Upper lobe of left lung (tissue), 6 donors: ENCODE measurements at regions not wholly inside any gene's neighbourhood (a gene's known extent, or its start where the extent isn't known, plus 50 kb on each side); places are given as distances from the start of the nearest gene placed in this dataset.

ENCODE experiments used
- ATAC-seq, 2 donors: fragments of 200-7000 bp; cut with Tn5 transposase; one replicate each; pipeline ENCODE4 v1.9.1; 2022; ENCODE audit warnings: mild to moderate bottlenecking in 2 of 2, moderate library complexity in 2 of 2; ENCODE audit not compliant: low FRiP score in 2 of 2
- DNase-seq, 2 donors: peaks; one replicate each; pipeline ENCODE4 v3.0.0-alpha.2; 2019 to 2020
- H3K27ac ChIP-seq, 4 donors: fragments of 200-600 bp; sonication (generic); one replicate each; pipeline ENCODE4 v1.5.1; 2016 to 2019
- H3K27me3 ChIP-seq, 4 donors: fragments of 200-600 bp; sonication (generic); one replicate each; pipeline ENCODE4 v1.5.1; 2017 to 2019
- H3K36me3 ChIP-seq, 4 donors: fragments of 200-600 bp; sonication (generic); one replicate each; pipeline ENCODE4 v1.5.1; 2016 to 2019
- H3K4me1 ChIP-seq, 4 donors: fragments of 200-600 bp; sonication (generic); one replicate each; pipeline ENCODE4 v1.5.1; 2018 to 2019
- H3K4me3 ChIP-seq, 4 donors: fragments of 200-600 bp; sonication (generic); one replicate each; pipeline ENCODE4 v1.5.1; 2017 to 2019; ENCODE audit warnings: mild to moderate bottlenecking in 2 of 4, moderate library complexity in 1 of 4
- H3K9me3 ChIP-seq, 4 donors: fragments of 200-600 bp; sonication (generic); one replicate each; pipeline ENCODE4 v1.5.1; 2018 to 2019
- EP300 ChIP-seq, 4 donors: sonication (generic); formaldehyde crosslinking; IDR thresholded peaks; one replicate each; pipeline ENCODE4 v1.5.1; 2017; ENCODE audit warnings: antibody characterized with exemption in 4 of 4, control low read depth in 2 of 4
- POLR2A ChIP-seq, 4 donors: fragments of 450-650 bp; IDR thresholded peaks; one replicate each; pipeline ENCODE4 v1.5.1; 2016 to 2017; ENCODE audit warnings: antibody characterized with exemption in 4 of 4, mild to moderate bottlenecking in 2 of 4
- POLR2AphosphoS5 ChIP-seq, 2 donors: sonication (generic); formaldehyde crosslinking; IDR thresholded peaks; one replicate each; pipeline ENCODE4 v1.5.1; 2017; ENCODE audit warnings: antibody characterized with exemption in 2 of 2
- WGBS, 2 donors: methylation state at CpG; one replicate each; pipeline ENCODE4 v1.1.5; 2017 to 2018; 5-methylcytosine and 5-hydroxymethylcytosine counted together
- TF ChIP-seq, protein P1 (sequence below), 6 experiments: fragments of 450-650 bp in 4 of 6; fragments of 200-600 bp in 2 of 6; sonication (generic) in 2 of 6; IDR thresholded peaks; one replicate each; pipeline ENCODE4 v1.5.1; 2016 to 2019; ENCODE audit warnings: antibody characterized with exemption in 6 of 6
- donor health status: DM: no; HTN: no; CAD: no; lungs with moderate emphysema.
- donor health status: DM: no; HTN: yes; CAD: no; lungs with severe emphysema.

DNA sequence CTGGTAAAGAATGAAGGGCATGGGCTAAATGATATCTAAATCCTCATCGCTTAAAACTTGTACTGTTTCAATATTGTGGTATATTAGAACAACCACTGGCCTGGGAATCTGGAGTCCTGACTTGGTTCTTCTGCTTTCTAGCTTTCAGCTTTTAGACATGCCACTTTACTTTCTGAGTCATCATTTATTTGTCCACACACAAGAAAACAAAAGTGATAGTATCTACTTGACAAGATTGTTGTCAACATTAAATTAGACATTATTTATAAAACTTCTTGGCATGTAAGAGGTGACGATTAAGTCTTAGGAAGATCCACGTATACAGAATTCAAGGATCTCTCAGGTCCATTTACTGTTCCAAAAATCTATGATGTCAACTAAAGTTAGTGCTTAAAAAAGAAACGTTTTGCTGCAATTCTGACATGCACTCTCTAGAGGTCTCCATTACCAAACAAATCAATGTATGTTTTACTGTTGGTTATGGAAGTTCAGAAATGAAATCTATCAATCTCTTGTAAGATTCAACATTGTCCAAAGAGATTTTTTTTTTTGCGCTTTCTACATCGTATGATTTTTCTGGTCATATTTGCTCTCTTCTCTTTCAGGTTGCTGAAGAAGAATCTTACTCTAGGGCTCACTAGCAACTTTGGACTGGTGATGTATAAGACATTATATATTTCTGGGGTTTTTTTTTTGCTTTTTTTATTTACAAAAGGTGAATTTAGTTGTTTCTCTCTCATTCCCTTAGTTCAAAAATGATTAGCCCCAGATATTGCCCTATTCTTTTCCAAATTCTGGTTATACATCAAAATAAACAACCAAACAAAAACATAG lies 53.6 kb upstream of the DYNC1I1 start:
- DNase-seq: no peak
- Histone ChIP-seq H3K4me3 (no peak overlapping the region), H3K27me3 (no peaks in the 10 kb centered on the region), H3K27ac (no peak overlapping the region), H3K9me3 (no peaks in the 10 kb centered on the region), H3K36me3 (no peaks in the 10 kb centered on the region), H3K4me1 (no peaks in the 10 kb centered on the region)
- TF ChIP-seq POLR2AphosphoS5 (IDR thresholded peaks at IDR 0.05) (no peak), EP300 (IDR thresholded peaks at IDR 0.05) (no peak), POLR2A (IDR thresholded peaks at IDR 0.05) (no peak)
- TF ChIP-seq, protein P1, sequence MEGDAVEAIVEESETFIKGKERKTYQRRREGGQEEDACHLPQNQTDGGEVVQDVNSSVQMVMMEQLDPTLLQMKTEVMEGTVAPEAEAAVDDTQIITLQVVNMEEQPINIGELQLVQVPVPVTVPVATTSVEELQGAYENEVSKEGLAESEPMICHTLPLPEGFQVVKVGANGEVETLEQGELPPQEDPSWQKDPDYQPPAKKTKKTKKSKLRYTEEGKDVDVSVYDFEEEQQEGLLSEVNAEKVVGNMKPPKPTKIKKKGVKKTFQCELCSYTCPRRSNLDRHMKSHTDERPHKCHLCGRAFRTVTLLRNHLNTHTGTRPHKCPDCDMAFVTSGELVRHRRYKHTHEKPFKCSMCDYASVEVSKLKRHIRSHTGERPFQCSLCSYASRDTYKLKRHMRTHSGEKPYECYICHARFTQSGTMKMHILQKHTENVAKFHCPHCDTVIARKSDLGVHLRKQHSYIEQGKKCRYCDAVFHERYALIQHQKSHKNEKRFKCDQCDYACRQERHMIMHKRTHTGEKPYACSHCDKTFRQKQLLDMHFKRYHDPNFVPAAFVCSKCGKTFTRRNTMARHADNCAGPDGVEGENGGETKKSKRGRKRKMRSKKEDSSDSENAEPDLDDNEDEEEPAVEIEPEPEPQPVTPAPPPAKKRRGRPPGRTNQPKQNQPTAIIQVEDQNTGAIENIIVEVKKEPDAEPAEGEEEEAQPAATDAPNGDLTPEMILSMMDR (IDR thresholded peaks at IDR 0.05): no peak
- ATAC-seq: no peak
- WGBS, 2 donors: 58 to 59% methylated on average over 6 of the region's 6 CpGs

DNA sequence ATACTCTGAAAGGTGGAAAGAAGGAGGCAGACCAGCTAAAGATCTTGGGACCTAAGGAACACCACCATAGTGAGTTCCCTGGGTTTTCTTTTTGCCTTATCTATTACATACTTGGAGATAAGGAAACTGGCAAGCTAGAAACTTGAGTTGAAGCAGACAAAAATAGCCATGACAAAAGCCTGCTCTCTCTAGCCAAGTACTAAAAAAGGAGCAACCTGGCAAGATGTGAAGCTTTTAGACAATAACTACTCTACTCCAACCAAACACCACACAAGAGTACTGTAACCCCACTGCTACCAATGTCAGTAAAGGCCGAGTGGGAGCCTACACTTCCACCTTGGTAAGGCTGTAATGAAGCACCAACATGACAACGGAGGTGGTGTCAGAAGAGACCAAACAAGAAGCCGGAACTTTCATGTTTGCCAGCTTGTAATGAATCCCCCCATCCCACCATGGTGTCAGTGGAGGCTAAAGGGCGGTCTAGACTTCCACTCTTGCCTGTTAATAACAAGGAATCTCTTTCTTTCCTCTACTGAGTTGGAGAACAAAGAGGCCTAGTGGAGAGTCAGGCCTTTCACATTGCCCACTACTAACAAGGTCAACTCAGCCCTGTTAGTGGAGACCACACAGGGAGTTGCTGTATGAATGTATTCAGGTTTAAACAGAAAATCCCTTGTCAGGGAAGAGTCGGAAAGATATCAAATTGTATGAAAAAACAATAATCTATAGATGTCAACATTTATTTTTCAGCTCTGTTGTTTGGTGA lies 55.8 kb upstream of the DYNC1I1 start:
- no peak for DNase-seq
- TF ChIP-seq POLR2AphosphoS5 (IDR thresholded peaks at IDR 0.05) (no peak), EP300 (IDR thresholded peaks at IDR 0.05) (no peak), POLR2A (IDR thresholded peaks at IDR 0.05) (no peak)
- TF ChIP-seq, protein P1 (IDR thresholded peaks at IDR 0.05): no peak
- 73 to 94% methylated on average over 5 of the region's 5 CpGs for WGBS, 2 donors
- H3K27ac ChIP-seq: no peak overlapping the region
- no peaks in the 10 kb centered on the region for H3K9me3 ChIP-seq
- H3K4me1 ChIP-seq: no peaks in the 10 kb centered on the region
- no peak for ATAC-seq
- H3K36me3 ChIP-seq: no peaks in the 10 kb centered on the region
- no peak overlapping the region for H3K4me3 ChIP-seq
- no peaks in the 10 kb centered on the region for H3K27me3 ChIP-seq

DNA sequence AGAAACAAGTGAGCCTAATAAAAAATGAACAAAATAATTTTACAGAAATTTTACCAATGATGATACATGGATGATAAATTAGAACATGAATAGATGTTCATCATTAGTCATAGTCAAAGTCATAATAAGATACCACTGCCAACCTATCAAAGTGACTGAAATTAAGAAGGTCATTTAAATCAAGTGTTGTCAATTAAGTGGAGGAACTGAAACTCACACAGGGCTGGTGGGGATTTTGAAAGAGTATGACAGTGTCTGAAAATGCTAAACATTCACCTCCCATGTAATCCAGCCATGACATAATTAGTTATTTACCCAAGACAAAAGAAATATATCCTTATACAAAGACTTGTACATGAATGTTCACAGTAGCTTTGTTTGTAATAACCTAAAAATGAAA lies 57.1 kb upstream of the DYNC1I1 start:
- TF ChIP-seq EP300 (IDR thresholded peaks at IDR 0.05): no peak
- TF ChIP-seq POLR2A (IDR thresholded peaks at IDR 0.05): no peak
- TF ChIP-seq POLR2AphosphoS5 (IDR thresholded peaks at IDR 0.05): no peak
- TF ChIP-seq, protein P1 (IDR thresholded peaks at IDR 0.05): no peak
- H3K9me3 ChIP-seq: no peaks in the 10 kb centered on the region
- H3K36me3 ChIP-seq: no peaks in the 10 kb centered on the region
- ATAC-seq (no peak), DNase-seq (no peak)
- H3K4me3 ChIP-seq: no peak overlapping the region
- no peaks in the 10 kb centered on the region for H3K27me3 ChIP-seq
- no peak overlapping the region for H3K27ac ChIP-seq
- no peaks in the 10 kb centered on the region for H3K4me1 ChIP-seq

DNA sequence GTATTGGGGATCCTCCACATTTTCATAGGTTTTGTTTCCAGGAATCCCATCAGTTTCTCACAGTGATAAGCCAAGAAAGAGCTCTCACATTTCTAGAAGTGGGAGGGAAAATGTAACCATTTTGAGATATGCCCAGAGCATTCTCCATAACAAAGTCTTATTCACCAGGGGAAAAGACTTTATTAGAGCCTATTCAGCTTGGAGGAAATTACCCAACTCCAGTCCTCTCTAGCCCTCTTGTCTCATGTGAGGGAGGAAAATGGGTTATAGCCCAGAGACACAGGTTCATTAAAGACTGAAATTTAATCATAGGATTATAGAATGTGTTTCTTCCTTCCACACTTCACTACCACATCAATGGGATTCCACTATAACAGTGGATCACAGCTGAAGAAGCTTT lies 61.6 kb upstream of the DYNC1I1 start:
- Histone ChIP-seq H3K4me3 (no peak overlapping the region), H3K9me3 (no peaks in the 10 kb centered on the region), H3K27ac (no peak overlapping the region), H3K27me3 (no peaks in the 10 kb centered on the region), H3K36me3 (no peaks in the 10 kb centered on the region), H3K4me1 (no peaks in the 10 kb centered on the region)
- DNase-seq: no peak
- no peak for ATAC-seq
- TF ChIP-seq, protein P1 (IDR thresholded peaks at IDR 0.05): no peak
- TF ChIP-seq EP300 (IDR thresholded peaks at IDR 0.05) (no peak), POLR2AphosphoS5 (IDR thresholded peaks at IDR 0.05) (no peak), POLR2A (IDR thresholded peaks at IDR 0.05) (no peak)
